Endothelial cell of umbilical vein (primary cell): ENCODE measurements at regions not wholly inside any gene's neighbourhood (a gene's known extent, or its start where the extent isn't known, plus 50 kb on each side); places are given as distances from the start of the nearest gene placed in this dataset.

Experiments
- BruUV-seq: library from RNA; stranded (reverse); fragments of 400-500 nt; replicated peaks from 2 replicates; lab custom pipeline; 2021; lab: Mats Ljungman, UMichigan
- CTCF ChIA-PET: fragments of 300-600, 350-600 bp; sonication (Branson Sonifier 250); formaldehyde crosslinking; loops from one replicate; lab custom pipeline; 2021; ENCODE audit warnings: antibody characterized with exemption, inconsistent platforms; lab: Charles Lee
- POLR2A ChIA-PET: fragments of 300-600, 350-600 bp; sonication (Branson Sonifier 250); formaldehyde crosslinking; loops from one replicate; lab custom pipeline; 2021; ENCODE audit warnings: antibody characterized with exemption, inconsistent platforms; lab: Charles Lee
- DNase-seq: peaks from one replicate; pipeline ENCODE4 v3.0.0-alpha.2; 2011; ENCODE audit warnings: low read depth, low spot score
- FAIRE-seq: peaks from 2 replicates; lab custom pipeline; 2011; peaks lifted over from hg19 to GRCh38; lab: Jason Lieb, UNC
- H2AFZ ChIP-seq: 2 replicates; pipeline ENCODE4 v1.6.0; 2012; ENCODE audit warnings: low read depth, low read length, control low read depth, inconsistent platforms
- H3K27ac ChIP-seq: 2 replicates; pipeline ENCODE4 v1.5.1; 2011; ENCODE audit warnings: low read depth, mild to moderate bottlenecking, control low read depth, low read length, moderate library complexity; ENCODE audit not compliant: insufficient read depth
- H3K27me3 ChIP-seq, 2 experiments: 2 replicates each; pipeline versions ENCODE4 v1.6.0 to v1.6.1; 2011; ENCODE audit warnings: low read length in 2 of 2, mixed read lengths in 1 of 2; ENCODE audit not compliant: control insufficient read depth in 2 of 2, insufficient read depth in 2 of 2
- H3K36me3 ChIP-seq, 2 experiments: 2 replicates in 1 of 2; 3 replicates in 1 of 2; pipeline ENCODE4 v1.5.1; 2011; ENCODE audit warnings: low read length in 2 of 2, mild to moderate bottlenecking in 1 of 2, moderate library complexity in 1 of 2; ENCODE audit not compliant: control insufficient read depth in 2 of 2, insufficient read depth in 2 of 2; ENCODE audit errors: extremely low read depth in 1 of 2
- H3K4me1 ChIP-seq: 3 replicates; pipeline ENCODE4 v1.5.1; 2011; ENCODE audit warnings: mild to moderate bottlenecking, low read length; ENCODE audit not compliant: control insufficient read depth, insufficient read depth; ENCODE audit errors: extremely low read depth
- H3K4me2 ChIP-seq: 2 replicates; pipeline ENCODE4 v1.6.1; 2011; ENCODE audit warnings: low read length, control low read depth, mixed read lengths; ENCODE audit not compliant: insufficient read depth
- H3K4me3 ChIP-seq, 3 experiments: fragments of 200-600 bp in 1 of 3; sonication (generic), shearing (Covaris generic) in 1 of 3; replicated peaks in 1 of 3; 2 replicates each; pipeline ENCODE4 v1.5.1; 2011 to 2016; ENCODE audit warnings: control low read depth in 3 of 3, low read length in 3 of 3, mild to moderate bottlenecking in 2 of 3, inconsistent platforms in 1 of 3, low read depth in 1 of 3, moderate library complexity in 1 of 3; ENCODE audit not compliant: insufficient read depth in 1 of 3
- H3K79me2 ChIP-seq: 2 replicates; pipeline ENCODE4 v1.6.0; 2012; ENCODE audit warnings: low read length, inconsistent platforms; ENCODE audit not compliant: control insufficient read depth, insufficient read depth
- H3K9ac ChIP-seq: replicated peaks from 2 replicates; pipeline ENCODE3; 2011; ENCODE audit warnings: low read length, control low read depth; ENCODE audit not compliant: insufficient read depth; ENCODE audit errors: extremely low read depth
- H3K9me1 ChIP-seq: replicated peaks from 3 replicates; pipeline ENCODE4 v1.6.0; 2011; ENCODE audit warnings: mild to moderate bottlenecking, low read length; ENCODE audit not compliant: control insufficient read depth, insufficient read depth; ENCODE audit errors: extremely low read depth
- H3K9me3 ChIP-seq: replicated peaks from 2 replicates; pipeline ENCODE4 v1.5.1; 2012; ENCODE audit warnings: low read length, inconsistent platforms; ENCODE audit not compliant: control insufficient read depth, insufficient read depth
- H4K20me1 ChIP-seq: replicated peaks from 2 replicates; pipeline ENCODE3; 2011; ENCODE audit warnings: mild to moderate bottlenecking, low read length; ENCODE audit not compliant: control insufficient read depth, insufficient read depth; ENCODE audit errors: extremely low read depth
- CTCF ChIP-seq, 2 donors: IDR thresholded peaks; 1 replicate in 1 of 2; 2 replicates in 1 of 2; pipeline ENCODE4 v1.5.1; 2011; ENCODE audit warnings: low read length in 2 of 2, mild to moderate bottlenecking in 2 of 2, moderate library complexity in 2 of 2, control low read depth in 1 of 2, inconsistent platforms in 1 of 2, low read depth in 1 of 2; ENCODE audit not compliant: insufficient read depth in 1 of 2; ENCODE audit errors: extremely low read depth in 1 of 2
- EZH2 ChIP-seq: IDR thresholded peaks from 2 replicates; pipeline ENCODE4 v1.6.1; 2012; ENCODE audit warnings: borderline replicate concordance, low read depth, mild to moderate bottlenecking, moderate library complexity, low read length, inconsistent platforms; ENCODE audit not compliant: severe bottlenecking
- FOS ChIP-seq: IDR thresholded peaks from 2 replicates; pipeline ENCODE4 v1.6.1; 2011; ENCODE audit warnings: mild to moderate bottlenecking, low read length, moderate library complexity, borderline replicate concordance; ENCODE audit not compliant: insufficient read depth
- GATA2 ChIP-seq: IDR thresholded peaks from 2 replicates; pipeline ENCODE4 v1.7.0; 2011; ENCODE audit warnings: low read depth, mild to moderate bottlenecking, moderate library complexity, mixed read lengths, low read length; ENCODE audit not compliant: insufficient read length, insufficient read depth
- JUN ChIP-seq: IDR thresholded peaks from 2 replicates; pipeline ENCODE4 v1.6.1; 2011; ENCODE audit warnings: borderline replicate concordance, low read depth; ENCODE audit not compliant: insufficient read length, insufficient read depth
- MAX ChIP-seq: IDR thresholded peaks from 2 replicates; pipeline ENCODE4 v1.6.1; 2011; ENCODE audit not compliant: insufficient read depth, insufficient read length
- MYC ChIP-seq: IDR thresholded peaks from one replicate; pipeline ENCODE4 v1.6.1; 2011; ENCODE audit warnings: mild to moderate bottlenecking, low read depth, low read length
- POLR2A ChIP-seq: IDR thresholded peaks from 2 replicates; pipeline ENCODE4 v1.6.1; 2012; ENCODE audit warnings: low read depth, mild to moderate bottlenecking, control low read depth, low read length
- POLR2AphosphoS5 ChIP-seq: IDR thresholded peaks from 2 replicates; pipeline ENCODE4 v1.6.1; 2012; ENCODE audit warnings: low read depth, mild to moderate bottlenecking, control low read depth, low read length, moderate library complexity; ENCODE audit not compliant: insufficient read depth
- dilution Hi-C: fragments of 300-500 bp; cut with MboI; formaldehyde crosslinking; loops from one replicate; pipeline ENCODE4 v1.15.0; 2019; ENCODE audit warnings: low sequenced_read_pairs; ENCODE audit not compliant: extremely low pct_ligation_motif_present
- intact Hi-C: fragments of 100-400 bp; cut with micrococcal nuclease; formaldehyde crosslinking; loops from one replicate; pipeline ENCODE4 v1.10.0; 2022

GRCh38 chr2:234638966-234639365, 142.1 kb upstream of the ARL4C start:
- dilution Hi-C loops, result no loop called here
- no peak for FAIRE-seq
- H3K27ac ChIP-seq, result no peak overlapping the region
- peaks cover 4 to 8% of the 10 kb centered on the region in 2 experiments for H3K27me3 ChIP-seq
- no TSS peak for BruUV-seq
- ChIA-PET CTCF (no interaction called here), POLR2A (no interaction called here)
- H3K9ac ChIP-seq, result no peak overlapping the region
- no peaks in the 10 kb centered on the region for H4K20me1 ChIP-seq
- no peak for TF ChIP-seq CTCF (IDR thresholded peaks at IDR 0.05; ENCODE audit: extremely low read depth in 1 of 2, insufficient read depth in 1 of 2, low read depth in 1 of 2, low read length in 2 of 2)
- TF ChIP-seq POLR2A, result no peak
- no peak for TF ChIP-seq JUN
- TF ChIP-seq GATA2, result no peak
- TF ChIP-seq EZH2, result no peak
- TF ChIP-seq POLR2AphosphoS5, result no peak
- TF ChIP-seq FOS, result no peak
- no peak for TF ChIP-seq MYC
- TF ChIP-seq MAX, result no peak
- intact Hi-C loops, result no loop called here
- no peaks in the 10 kb centered on the region for H3K9me3 ChIP-seq
- DNase-seq, result no peak
- H3K4me2 ChIP-seq, result no peak overlapping the region
- no peaks in the 10 kb centered on the region for H3K79me2 ChIP-seq
- H3K36me3 ChIP-seq, result no peaks in the 10 kb centered on the region
- no peak overlapping the region for H2AFZ ChIP-seq
- no peak overlapping the region for H3K4me3 ChIP-seq
- H3K9me1 ChIP-seq, result no peaks in the 10 kb centered on the region
- H3K4me1 ChIP-seq, result no peaks in the 10 kb centered on the region
